B cell (primary cell): ENCODE measurements at regions not wholly inside any gene's neighbourhood (a gene's known extent, or its start where the extent isn't known, plus 50 kb on each side); places are given as distances from the start of the nearest gene placed in this dataset.

Source experiments
- ATAC-seq: fragments of 200-7000 bp; cut with Tn5 transposase; one replicate; pipeline ENCODE4 v1.10.0; 2021; ENCODE audit warnings: low read depth, mild to moderate bottlenecking, moderate number of reproducible peaks, moderate library complexity
- CTCF ChIA-PET: fragments of 350-600 bp; sonication (Branson Sonifier 250); formaldehyde crosslinking; loops from one replicate; lab custom pipeline; 2021; ENCODE audit warnings: antibody characterized with exemption, inconsistent platforms; lab: Charles Lee
- POLR2A ChIA-PET: fragments of 350-600 bp; sonication (Branson Sonifier 250); formaldehyde crosslinking; loops from one replicate; lab custom pipeline; 2021; ENCODE audit warnings: antibody characterized with exemption; lab: Charles Lee
- DNase-seq: peaks from one replicate; pipeline ENCODE4 v3.0.0; 2013
- H2AFZ ChIP-seq: 2 replicates; pipeline ENCODE4 v1.6.1; 2012; ENCODE audit warnings: mild to moderate bottlenecking, low read depth, low read length; ENCODE audit not compliant: insufficient read depth, poor library complexity, severe bottlenecking
- H3K27ac ChIP-seq, 2 donors: 1 replicate in 1 of 2; 2 replicates in 1 of 2; pipeline ENCODE4 v1.5.1; 2012 to 2013; ENCODE audit warnings: low read length in 2 of 2, mild to moderate bottlenecking in 2 of 2, moderate library complexity in 1 of 2
- H3K27me3 ChIP-seq, 4 experiments: fragments of 200-600 bp in 1 of 4; sonication (generic) in 1 of 4; replicated peaks in 1 of 4; 1 replicate in 2 of 4; 2 replicates in 2 of 4; pipeline versions ENCODE4 v1.6.1 to v1.7.0; 2013 to 2016; ENCODE audit warnings: low read length in 3 of 4, mild to moderate bottlenecking in 2 of 4, mixed read lengths in 1 of 4, moderate library complexity in 1 of 4; ENCODE audit not compliant: insufficient read depth in 4 of 4, control insufficient read depth in 3 of 4; ENCODE audit errors: control extremely low read depth in 1 of 4
- H3K36me3 ChIP-seq, 2 experiments: replicated peaks in 1 of 2; 1 replicate in 1 of 2; 2 replicates in 1 of 2; pipeline versions ENCODE4 v1.6.1 to v1.7.1; 2013; ENCODE audit warnings: low read length in 1 of 2; ENCODE audit not compliant: insufficient read depth in 2 of 2, control insufficient read depth in 1 of 2; ENCODE audit errors: control extremely low read depth in 1 of 2, extremely low read depth in 1 of 2
- H3K4me1 ChIP-seq, 2 donors: fragments of 200-600 bp in 1 of 2; sonication (generic) in 1 of 2; 1 replicate in 1 of 2; 2 replicates in 1 of 2; pipeline versions ENCODE4 v1.5.1 to v1.6.1; 2013 to 2017; ENCODE audit warnings: low read length in 2 of 2; ENCODE audit not compliant: control insufficient read depth in 2 of 2, insufficient read depth in 2 of 2
- H3K4me2 ChIP-seq: replicated peaks from 2 replicates; pipeline ENCODE3; 2012; ENCODE audit warnings: mild to moderate bottlenecking, low read depth, low read length; ENCODE audit not compliant: poor library complexity, severe bottlenecking
- H3K4me3 ChIP-seq, 5 experiments: fragments of 200-600 bp in 1 of 5; sonication (generic) in 1 of 5; 1 replicate in 3 of 5; 2 replicates in 2 of 5; pipeline versions ENCODE4 v1.5.1 to v1.7.0; 2011 to 2016; ENCODE audit warnings: low read length in 4 of 5, mild to moderate bottlenecking in 4 of 5, low read depth in 2 of 5, control low read depth in 1 of 5, moderate library complexity in 1 of 5; ENCODE audit not compliant: insufficient read depth in 1 of 5; ENCODE audit errors: control extremely low read depth in 1 of 5, extremely low read depth in 1 of 5
- H3K79me2 ChIP-seq: fragments of 200-600 bp; sonication (generic); one replicate; pipeline ENCODE4 v1.6.0; 2016; ENCODE audit warnings: low read length; ENCODE audit not compliant: control insufficient read depth, insufficient read depth
- H3K9ac ChIP-seq: fragments of 200-600 bp; sonication (generic); 2 replicates; pipeline ENCODE4 v1.6.1; 2017; ENCODE audit warnings: mild to moderate bottlenecking, low read length, moderate library complexity
- H3K9me3 ChIP-seq, 3 donors: one replicate each; pipeline versions ENCODE4 v1.6.1 to v1.7.1; 2013; ENCODE audit warnings: low read length in 2 of 3; ENCODE audit not compliant: control insufficient read depth in 2 of 3, insufficient read depth in 1 of 3; ENCODE audit errors: control extremely low read depth in 1 of 3
- H4K20me1 ChIP-seq: 2 replicates; pipeline ENCODE4 v1.6.0; 2012; ENCODE audit warnings: mild to moderate bottlenecking, low read length; ENCODE audit not compliant: insufficient read depth, control insufficient read depth, poor library complexity, severe bottlenecking
- H3K27ac Mint-ChIP-seq: one replicate; pipeline ENCODE4 v1.8.0; 2021; ENCODE audit warnings: mixed read lengths
- H3K27me3 Mint-ChIP-seq: one replicate; pipeline ENCODE4 v1.8.0; 2021; ENCODE audit warnings: mixed read lengths
- H3K4me1 Mint-ChIP-seq: one replicate; pipeline ENCODE4 v1.8.0; 2021; ENCODE audit warnings: mixed read lengths
- H3K4me3 Mint-ChIP-seq: one replicate; pipeline ENCODE4 v1.8.0; 2021; ENCODE audit warnings: mixed read lengths
- H3K9me3 Mint-ChIP-seq: one replicate; pipeline ENCODE4 v1.8.0; 2022; ENCODE audit warnings: mixed read lengths; ENCODE audit not compliant: insufficient read depth
- EZH2 ChIP-seq: IDR thresholded peaks from 2 replicates; pipeline ENCODE4 v1.6.1; 2012; ENCODE audit warnings: borderline replicate concordance, low read depth, mild to moderate bottlenecking, moderate library complexity, low read length; ENCODE audit not compliant: insufficient read depth, poor library complexity, severe bottlenecking
- WGBS: methylation state at CpG from one replicate; pipeline ENCODE4 v1.1.5; 2013; ENCODE audit warnings: missing lambda C conversion rate; ENCODE audit not compliant: insufficient coverage; 5-methylcytosine and 5-hydroxymethylcytosine counted together
- intact Hi-C: fragments of 100-400 bp; cut with micrococcal nuclease; formaldehyde crosslinking; loops from one replicate; pipeline ENCODE4 v1.10.0; 2022
- TF ChIP-seq, protein P1 (sequence below): fragments of 200-600 bp; IDR thresholded peaks from one replicate; pipeline ENCODE4 v1.8.0; 2022; ENCODE audit warnings: antibody characterized with exemption, mild to moderate bottlenecking

DNA sequence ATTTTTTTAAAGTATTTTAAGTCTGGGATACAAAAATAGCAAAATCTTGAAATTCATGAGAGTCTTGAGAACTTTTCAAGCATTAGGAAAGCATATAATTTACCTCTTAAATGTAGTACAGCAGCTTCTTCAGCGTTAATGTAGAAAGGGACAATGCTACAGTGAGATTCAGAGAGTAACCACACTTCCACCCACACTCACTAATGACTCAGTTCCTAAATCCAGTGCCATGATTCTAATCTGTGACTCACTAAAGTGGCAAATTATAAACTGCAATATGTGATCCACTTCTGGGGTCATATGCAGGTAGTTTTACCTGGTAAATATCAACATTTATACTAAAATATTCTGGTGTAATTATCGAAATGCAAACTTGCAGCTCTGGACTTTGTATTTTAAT is 434.5 kb upstream of the TUSC1 start:
- no peaks in the 10 kb centered on the region for H3K79me2 ChIP-seq
- no peak overlapping the region for H3K4me2 ChIP-seq
- H3K27ac Mint-ChIP-seq, result no peak overlapping the region
- intact Hi-C loops, result no loop called here
- H3K4me3 Mint-ChIP-seq, result no peak overlapping the region
- no peak overlapping the region for H2AFZ ChIP-seq
- no peaks in the 10 kb centered on the region for H3K4me1 ChIP-seq
- H3K9ac ChIP-seq, result no peak overlapping the region
- DNase-seq, result no peak
- WGBS, result no CpG with 5 or more reads among the region's 2 CpGs
- no peak for ATAC-seq
- peaks cover 10% of the 10 kb centered on the region for H3K9me3 Mint-ChIP-seq
- ChIA-PET CTCF (no interaction called here), POLR2A (no interaction called here)
- no peaks in the 10 kb centered on the region for H3K4me1 Mint-ChIP-seq
- H3K36me3 ChIP-seq, result no peaks in the 10 kb centered on the region
- no peaks in the 10 kb centered on the region for H3K27me3 Mint-ChIP-seq
- H4K20me1 ChIP-seq, result no peaks in the 10 kb centered on the region
- no peaks in the 10 kb centered on the region for H3K27me3 ChIP-seq
- H3K27ac ChIP-seq, result no peak overlapping the region
- H3K9me3 ChIP-seq, result peaks cover 0 to 3% (median 0%) of the 10 kb centered on the region in 3 donors
- TF ChIP-seq, protein P1, sequence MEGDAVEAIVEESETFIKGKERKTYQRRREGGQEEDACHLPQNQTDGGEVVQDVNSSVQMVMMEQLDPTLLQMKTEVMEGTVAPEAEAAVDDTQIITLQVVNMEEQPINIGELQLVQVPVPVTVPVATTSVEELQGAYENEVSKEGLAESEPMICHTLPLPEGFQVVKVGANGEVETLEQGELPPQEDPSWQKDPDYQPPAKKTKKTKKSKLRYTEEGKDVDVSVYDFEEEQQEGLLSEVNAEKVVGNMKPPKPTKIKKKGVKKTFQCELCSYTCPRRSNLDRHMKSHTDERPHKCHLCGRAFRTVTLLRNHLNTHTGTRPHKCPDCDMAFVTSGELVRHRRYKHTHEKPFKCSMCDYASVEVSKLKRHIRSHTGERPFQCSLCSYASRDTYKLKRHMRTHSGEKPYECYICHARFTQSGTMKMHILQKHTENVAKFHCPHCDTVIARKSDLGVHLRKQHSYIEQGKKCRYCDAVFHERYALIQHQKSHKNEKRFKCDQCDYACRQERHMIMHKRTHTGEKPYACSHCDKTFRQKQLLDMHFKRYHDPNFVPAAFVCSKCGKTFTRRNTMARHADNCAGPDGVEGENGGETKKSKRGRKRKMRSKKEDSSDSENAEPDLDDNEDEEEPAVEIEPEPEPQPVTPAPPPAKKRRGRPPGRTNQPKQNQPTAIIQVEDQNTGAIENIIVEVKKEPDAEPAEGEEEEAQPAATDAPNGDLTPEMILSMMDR, result no peak
- no peak for TF ChIP-seq EZH2
- H3K4me3 ChIP-seq, result no peak overlapping the region

DNA sequence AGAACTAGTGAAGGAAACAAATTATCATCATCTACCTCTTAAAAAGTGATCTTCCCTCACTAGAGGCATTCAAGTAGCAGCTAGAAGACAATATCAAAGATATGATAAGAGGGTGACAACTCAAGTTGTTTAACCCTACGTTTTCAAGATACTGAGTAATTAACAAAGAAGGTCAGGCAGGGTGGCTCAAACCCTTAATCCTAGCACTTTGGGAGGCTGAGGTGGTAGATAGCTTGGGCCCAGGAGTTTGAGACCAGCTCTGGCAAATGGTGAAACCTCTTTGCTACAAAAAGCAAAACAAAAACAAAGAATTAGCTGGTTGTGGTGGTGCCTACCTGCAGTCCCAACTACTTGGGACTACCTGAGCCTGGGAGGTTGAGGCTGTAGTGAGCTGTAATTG is 408.2 kb upstream of the TUSC1 start:
- ATAC-seq (no peak), DNase-seq (no peak)
- no peaks in the 10 kb centered on the region for H4K20me1 ChIP-seq
- no peaks in the 10 kb centered on the region for H3K36me3 ChIP-seq
- Mint-ChIP-seq H3K4me3 (no peak overlapping the region), H3K9me3 (peaks cover under 1% of the 10 kb centered on the region), H3K4me1 (no peaks in the 10 kb centered on the region), H3K27me3 (no peaks in the 10 kb centered on the region), H3K27ac (no peak overlapping the region)
- no peak overlapping the region for H3K4me3 ChIP-seq
- WGBS, result 83% methylated on average over 1 of the region's 1 CpG
- CTCF ChIA-PET, result no interaction called here
- H3K79me2 ChIP-seq, result no peaks in the 10 kb centered on the region
- intact Hi-C loops, result no loop called here
- H3K9me3 ChIP-seq, result no peaks in the 10 kb centered on the region
- POLR2A ChIA-PET, result no interaction called here
- no peak overlapping the region for H3K27ac ChIP-seq
- TF ChIP-seq, protein P1, result no peak
- no peak for TF ChIP-seq EZH2
- H3K27me3 ChIP-seq, result no peaks in the 10 kb centered on the region
- H3K9ac ChIP-seq, result no peak overlapping the region
- H2AFZ ChIP-seq, result no peak overlapping the region
- H3K4me1 ChIP-seq, result no peaks in the 10 kb centered on the region
- H3K4me2 ChIP-seq, result no peak overlapping the region
